ENCODE measurements at regions not wholly inside any gene's neighbourhood (a gene's known extent, or its start where the extent isn't known, plus 50 kb on each side); places are given as distances from the start of the nearest gene placed in this dataset.

DNA sequence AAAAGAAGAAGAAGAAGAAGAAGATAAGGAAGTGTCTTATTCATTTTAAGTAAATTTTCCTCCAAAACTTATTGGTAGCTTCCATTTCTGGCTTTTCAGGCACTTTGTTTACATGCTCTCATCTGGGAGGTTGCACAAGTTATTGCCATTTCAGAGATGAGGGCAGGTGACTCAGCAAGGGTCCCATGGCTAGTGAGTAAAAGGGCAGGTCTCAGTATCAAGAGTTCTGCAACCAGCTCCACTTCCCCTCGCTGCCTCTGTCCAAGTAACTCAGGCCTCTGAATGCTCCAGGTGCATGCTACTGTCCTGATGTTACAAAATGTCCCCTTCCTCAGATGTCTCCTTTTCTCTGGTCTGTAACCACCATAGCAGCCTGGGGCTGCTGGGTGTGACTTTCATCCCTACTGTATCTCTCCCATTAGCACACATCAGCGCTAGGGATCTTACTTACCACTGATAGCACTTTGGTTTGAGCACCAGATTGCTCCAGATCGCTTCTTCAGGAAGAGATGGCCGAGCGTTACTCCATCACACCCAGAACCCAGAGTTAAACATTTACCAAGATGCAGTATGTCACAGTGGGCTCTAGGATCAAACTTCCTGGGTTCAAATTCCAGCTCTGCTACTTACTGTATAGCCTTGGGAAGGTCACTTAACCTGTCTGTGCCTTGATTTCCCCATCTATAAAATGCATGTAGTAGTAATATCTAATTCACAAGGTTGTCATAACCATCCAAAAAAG lies 57.4 kb upstream of the LAPTM4A start:
- no peak for DNase-seq

DNA sequence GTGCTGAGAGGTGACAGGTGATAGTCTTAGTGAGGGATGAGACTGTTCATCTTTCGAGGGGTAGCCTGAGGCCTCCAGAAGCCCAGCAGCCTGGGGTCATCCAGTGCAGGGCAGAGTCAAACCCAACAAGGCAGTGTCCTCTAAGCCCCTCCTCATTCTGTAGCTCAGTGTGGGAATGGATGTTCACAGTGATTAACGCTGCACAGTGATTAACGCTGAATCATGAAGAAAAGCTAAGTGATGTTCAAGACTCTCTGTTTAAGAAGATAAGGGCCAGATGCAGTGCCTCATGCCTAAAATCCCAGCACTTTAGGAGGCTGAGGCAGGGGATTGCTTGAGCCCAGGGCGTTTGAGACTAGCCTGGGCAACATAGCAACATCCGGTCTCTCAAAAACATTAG lies 56.3 kb upstream of the LAPTM4A start:
- no peak for DNase-seq

DNA sequence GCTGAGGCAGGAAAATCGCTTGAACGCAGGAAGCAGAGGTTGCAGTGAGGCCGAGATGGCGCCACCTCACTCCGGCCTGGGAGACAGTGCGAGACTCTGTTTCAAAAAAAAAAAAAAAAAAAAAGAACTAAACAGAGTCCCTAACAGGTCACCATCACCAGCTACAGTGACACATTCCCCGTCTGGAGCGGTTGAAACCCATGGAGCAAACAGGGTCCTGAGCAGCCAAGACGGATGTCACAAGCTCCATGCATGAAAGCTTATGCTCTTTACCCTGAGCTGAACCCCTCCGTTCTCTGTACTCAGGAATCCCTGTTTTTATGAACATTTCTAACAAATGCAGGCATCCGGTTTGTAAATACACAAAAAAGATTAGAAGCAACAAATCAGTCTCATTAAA lies 55.9 kb upstream of the LAPTM4A start:
- no peak for DNase-seq

DNA sequence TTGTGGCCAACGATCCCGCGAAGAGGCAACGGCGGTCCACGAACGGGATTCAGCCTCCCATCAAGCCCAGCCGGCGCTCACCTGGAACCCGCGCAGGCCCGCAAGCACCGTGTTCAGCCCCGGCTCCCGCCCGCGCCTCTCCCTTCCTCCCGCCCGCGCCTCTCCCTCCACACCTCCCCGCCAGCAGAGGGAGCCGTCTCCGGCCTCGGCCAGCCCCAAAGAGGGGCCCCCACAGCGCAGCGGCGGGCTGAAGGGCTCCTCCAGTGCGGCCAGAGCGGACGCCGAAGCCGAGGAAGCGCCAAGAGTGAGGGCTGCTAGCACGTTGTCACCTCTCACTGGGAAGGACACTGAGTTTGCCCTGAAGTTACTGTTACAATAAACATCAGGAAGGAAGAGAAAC lies 55.3 kb upstream of the LAPTM4A start:
- no peak for DNase-seq

DNA sequence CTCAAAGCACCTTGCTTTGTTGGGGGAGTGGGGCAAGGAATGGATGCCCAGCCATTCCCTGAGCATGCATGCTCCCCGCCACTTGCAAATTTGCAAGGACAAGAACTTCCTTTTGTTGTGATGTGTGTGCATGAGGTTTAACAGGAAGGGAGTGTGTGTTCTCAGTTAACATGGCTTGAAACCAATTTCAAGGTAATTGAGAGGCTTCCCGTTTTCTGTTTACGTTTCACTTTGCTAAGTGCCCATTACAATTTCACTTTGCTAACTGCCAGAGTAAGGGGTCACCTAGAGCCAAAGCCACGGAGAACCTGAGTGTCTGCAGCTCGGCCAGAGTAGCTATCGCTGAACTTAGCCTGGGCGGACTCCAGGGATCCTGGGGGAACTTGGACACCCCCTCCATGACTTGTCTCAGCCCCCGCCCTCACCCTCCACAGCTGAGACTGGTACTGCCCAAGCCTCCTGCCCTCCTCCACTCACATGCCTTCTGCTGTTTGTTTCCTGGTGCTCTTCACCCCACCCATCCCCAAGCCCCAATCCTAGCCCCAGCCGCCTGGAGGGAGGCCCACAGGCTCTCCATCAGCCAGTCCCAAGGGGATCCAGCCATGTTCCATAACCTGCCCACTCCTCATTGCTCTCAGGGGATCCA lies 53.6 kb upstream of the LAPTM4A start:
- DNase-seq = peak; percentile 61

DNA sequence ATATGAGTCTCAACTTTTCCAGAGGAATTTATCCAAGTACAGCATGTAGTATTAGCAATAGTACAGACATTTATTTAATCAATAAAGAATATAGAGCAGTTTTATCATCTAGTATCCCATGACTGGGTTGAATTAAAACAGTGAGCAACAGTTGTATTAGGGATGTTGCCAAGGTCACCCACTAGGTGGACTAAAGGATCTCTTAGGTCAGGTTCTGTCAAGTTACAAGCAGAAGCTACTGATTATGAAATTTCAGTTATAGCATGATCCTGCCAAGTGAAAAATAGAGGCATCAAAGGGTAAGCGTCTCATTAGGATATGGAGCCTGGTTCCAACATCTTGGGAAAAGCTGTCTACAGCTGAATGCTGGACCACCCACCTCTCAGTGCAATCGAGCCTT lies 52.1 kb upstream of the LAPTM4A start:
- peak; percentile 52 for DNase-seq
